ENCODE measurements at regions not wholly inside any gene's neighbourhood (a gene's known extent, or its start where the extent isn't known, plus 50 kb on each side); places are given as distances from the start of the nearest gene placed in this dataset.

DNA sequence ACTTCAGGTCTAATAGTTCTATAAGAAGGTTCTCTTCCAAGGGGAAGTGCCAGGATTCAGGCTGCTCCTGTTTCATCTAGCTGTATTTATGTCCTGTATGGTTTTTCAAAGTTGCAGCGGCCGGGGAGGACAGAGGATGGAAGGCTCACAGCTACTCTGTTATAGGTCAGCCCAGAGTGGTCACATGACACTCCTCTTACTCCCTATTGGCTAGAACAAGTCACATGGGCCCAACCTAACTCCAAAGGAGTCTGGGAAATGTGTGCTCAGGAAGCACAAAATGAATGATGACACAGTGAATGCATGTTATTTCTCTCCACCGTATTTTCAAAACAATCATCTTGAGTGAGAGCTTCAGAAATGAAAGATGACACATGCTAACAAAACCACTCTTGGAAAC is 645.1 kb upstream of the RBFOX1 start:
- Mint-ChIP-seq H3K36me3 (no peaks in the 10 kb centered on the region), H3K4me1 (ENCODE audit: unreplicated experiment) (no peaks in the 10 kb centered on the region), H3K27me3 (peaks cover 7% of the 10 kb centered on the region), H3K4me3 (no peak overlapping the region), H3K9me3 (no peaks in the 10 kb centered on the region), H3K27ac (no peak overlapping the region)
- no peak for DNase-seq (ENCODE audit: extremely low spot score, unreplicated experiment)
- no peak for TF ChIP-seq CTCF (conservative IDR thresholded peaks at IDR 0.05)

DNA sequence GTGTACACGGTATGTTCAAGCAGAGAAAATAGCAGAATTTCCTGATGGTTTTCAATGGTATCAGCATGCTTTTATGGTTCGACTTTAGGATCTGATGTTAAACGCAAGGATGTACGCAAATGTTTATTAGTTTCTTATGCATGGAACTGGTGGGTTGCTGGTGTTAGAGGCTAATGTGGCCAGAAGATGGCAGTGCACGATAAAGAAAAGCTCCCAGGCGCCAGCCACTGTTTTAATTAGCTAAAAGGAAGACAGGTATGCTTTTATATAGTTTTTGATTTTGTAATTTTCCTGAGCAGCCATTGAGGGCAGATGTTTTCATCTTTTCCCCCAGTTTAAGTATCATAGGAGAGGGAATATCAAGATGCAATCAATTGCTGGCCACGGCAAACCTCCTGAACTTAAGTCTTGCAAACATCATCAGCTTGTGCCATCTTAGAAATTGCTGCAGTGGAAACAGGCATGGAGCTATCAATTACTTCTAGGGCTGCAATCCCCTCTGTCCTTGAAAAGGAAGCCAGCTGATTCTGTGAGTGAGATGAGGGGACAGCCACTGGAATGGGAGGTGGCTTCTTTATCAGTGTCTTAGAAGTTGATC is 648.5 kb upstream of the RBFOX1 start:
- Mint-ChIP-seq H3K9me3 (no peaks in the 10 kb centered on the region), H3K27ac (no peak overlapping the region), H3K4me3 (no peak overlapping the region), H3K4me1 (ENCODE audit: unreplicated experiment) (no peaks in the 10 kb centered on the region), H3K27me3 (peaks cover 18% of the 10 kb centered on the region), H3K36me3 (no peaks in the 10 kb centered on the region)
- TF ChIP-seq CTCF (conservative IDR thresholded peaks at IDR 0.05): peak; percentile 81
- DNase-seq (ENCODE audit: extremely low spot score, unreplicated experiment): no peak

GRCh38 chr16:6682142-6682811 is 650.4 kb upstream of the RBFOX1 start:
- Mint-ChIP-seq H3K9me3 (no peaks in the 10 kb centered on the region), H3K27me3 (peaks cover 18% of the 10 kb centered on the region)
- no peak for DNase-seq (ENCODE audit: extremely low spot score, unreplicated experiment)

GRCh38 chr16:6678586-6678985 is 654.1 kb upstream of the RBFOX1 start:
- H3K27ac Mint-ChIP-seq: no peak overlapping the region
- no peak for DNase-seq (ENCODE audit: extremely low spot score, unreplicated experiment)
- peaks cover 12% of the 10 kb centered on the region for H3K27me3 Mint-ChIP-seq
- no peaks in the 10 kb centered on the region for H3K36me3 Mint-ChIP-seq
- H3K9me3 Mint-ChIP-seq: no peaks in the 10 kb centered on the region
- no peak for TF ChIP-seq CTCF (conservative IDR thresholded peaks at IDR 0.05)
- H3K4me3 Mint-ChIP-seq: no peak overlapping the region
- H3K4me1 Mint-ChIP-seq (ENCODE audit: unreplicated experiment): no peaks in the 10 kb centered on the region

More at GRCh38 chr16:6682142-6682811, 650.4 kb upstream of the RBFOX1 start:
- TF ChIP-seq CTCF (conservative IDR thresholded peaks at IDR 0.05): peak; percentile 87
- H3K27ac Mint-ChIP-seq: no peak overlapping the region
- no peaks in the 10 kb centered on the region for H3K36me3 Mint-ChIP-seq
- no peak overlapping the region for H3K4me3 Mint-ChIP-seq
- H3K4me1 Mint-ChIP-seq (ENCODE audit: unreplicated experiment): no peaks in the 10 kb centered on the region

DNA sequence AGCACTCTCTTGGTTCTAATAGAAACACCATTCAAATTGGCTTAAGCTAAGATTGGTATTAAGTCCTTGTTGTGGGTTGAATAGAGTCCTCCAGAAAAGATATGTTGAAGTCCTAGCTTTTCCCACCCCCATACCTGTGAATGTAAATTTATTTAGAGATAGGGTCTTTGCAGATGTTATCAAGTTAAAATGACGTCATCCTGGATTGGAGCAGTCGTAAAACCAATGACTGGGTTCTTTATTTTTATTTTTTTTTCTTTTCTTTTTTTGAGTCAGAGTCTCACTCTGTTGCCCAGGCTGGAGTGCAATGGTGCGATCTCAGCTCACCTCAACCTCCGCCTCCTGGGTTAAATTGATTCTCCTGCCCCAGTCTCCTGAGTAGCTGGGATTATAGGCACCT is 658.6 kb upstream of the RBFOX1 start:
- Mint-ChIP-seq H3K27ac (no peak overlapping the region), H3K27me3 (no peaks in the 10 kb centered on the region), H3K4me1 (ENCODE audit: unreplicated experiment) (no peaks in the 10 kb centered on the region), H3K9me3 (no peaks in the 10 kb centered on the region), H3K4me3 (no peak overlapping the region), H3K36me3 (no peaks in the 10 kb centered on the region)
- DNase-seq (ENCODE audit: extremely low spot score, unreplicated experiment): no peak
- no peak for TF ChIP-seq CTCF (conservative IDR thresholded peaks at IDR 0.05)
